K562 (cell line): ENCODE measurements at regions not wholly inside any gene's neighbourhood (a gene's known extent, or its start where the extent isn't known, plus 50 kb on each side); places are given as distances from the start of the nearest gene placed in this dataset.

ENCODE experiments used
- ELF4 ChIP-seq: fragments of 450-650 bp; formaldehyde crosslinking; IDR thresholded peaks from 2 replicates; pipeline ENCODE4 v1.4.0; 2022; ENCODE audit warnings: missing genetic modification characterization
- GABPB1 ChIP-seq: sonication (generic); formaldehyde crosslinking; IDR thresholded peaks from 2 replicates; pipeline ENCODE4 v1.8.0; 2022; ENCODE audit warnings: mild to moderate bottlenecking, missing genetic modification reagents
- GTF3C2 ChIP-seq: IDR thresholded peaks from 3 replicates; pipeline ENCODE4 v1.6.1; 2011; ENCODE audit warnings: borderline replicate concordance, mild to moderate bottlenecking, moderate library complexity; ENCODE audit not compliant: insufficient read length; ENCODE audit errors: extremely low read depth
- HDAC8 ChIP-seq: fragments of 450-650 bp; IDR thresholded peaks from 2 replicates; pipeline ENCODE4 v1.6.1; 2016; ENCODE audit warnings: mild to moderate bottlenecking, missing genetic modification characterization, moderate library complexity, missing compliant biosample characterization
- MTA3 ChIP-seq: fragments of 450-650 bp; formaldehyde crosslinking; IDR thresholded peaks from 2 replicates; pipeline ENCODE4 v1.6.1; 2017; ENCODE audit warnings: mild to moderate bottlenecking, borderline replicate concordance
- NR2C1 ChIP-seq, 2 experiments: fragments of 450-650 bp; IDR thresholded peaks; 2 replicates each; pipeline ENCODE4 v1.6.1; 2017; ENCODE audit warnings: mild to moderate bottlenecking in 2 of 2, antibody characterized with exemption in 1 of 2, inconsistent platforms in 1 of 2, missing compliant biosample characterization in 1 of 2, missing genetic modification characterization in 1 of 2
- RUNX1 ChIP-seq: sonication (generic); IDR thresholded peaks from 2 replicates; pipeline ENCODE4 v1.6.1; 2016; ENCODE audit warnings: antibody characterized with exemption, low read depth
- TARDBP ChIP-seq: fragments of 450-650 bp; IDR thresholded peaks from 2 replicates; pipeline ENCODE4 v1.6.1; 2016
- TF ChIP-seq, protein P1 (sequence below): fragments of 450-650 bp; IDR thresholded peaks from 2 replicates; pipeline ENCODE4 v1.6.1; 2016; ENCODE audit warnings: low read depth

DNA sequence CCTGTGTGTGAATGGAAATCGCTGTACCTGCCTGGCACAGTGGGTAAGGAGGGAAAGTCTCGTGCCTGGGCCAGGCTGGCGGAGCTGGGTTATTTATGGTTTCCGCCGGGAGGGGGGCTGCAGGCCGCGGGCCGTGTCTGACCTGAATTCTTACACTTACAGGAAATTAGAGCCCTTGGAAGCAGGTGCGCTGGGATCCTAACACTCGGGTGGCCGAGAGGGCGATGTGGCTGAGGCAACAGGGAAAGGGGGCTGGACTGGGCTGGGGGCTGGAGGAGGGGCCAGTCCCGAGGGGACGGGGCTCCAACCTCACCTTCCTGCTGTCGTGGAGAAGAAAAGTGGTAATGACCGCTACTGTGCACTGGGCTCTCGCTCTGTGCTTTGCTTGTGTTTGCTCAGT lies 109.4 kb upstream of the WNT4 start (continued):
- no peak for TF ChIP-seq GTF3C2
- no peak for TF ChIP-seq MTA3
- TF ChIP-seq RUNX1: no peak
- TF ChIP-seq ELF4 (CRISPR knock-in tag): no peak
- TF ChIP-seq, protein P1, sequence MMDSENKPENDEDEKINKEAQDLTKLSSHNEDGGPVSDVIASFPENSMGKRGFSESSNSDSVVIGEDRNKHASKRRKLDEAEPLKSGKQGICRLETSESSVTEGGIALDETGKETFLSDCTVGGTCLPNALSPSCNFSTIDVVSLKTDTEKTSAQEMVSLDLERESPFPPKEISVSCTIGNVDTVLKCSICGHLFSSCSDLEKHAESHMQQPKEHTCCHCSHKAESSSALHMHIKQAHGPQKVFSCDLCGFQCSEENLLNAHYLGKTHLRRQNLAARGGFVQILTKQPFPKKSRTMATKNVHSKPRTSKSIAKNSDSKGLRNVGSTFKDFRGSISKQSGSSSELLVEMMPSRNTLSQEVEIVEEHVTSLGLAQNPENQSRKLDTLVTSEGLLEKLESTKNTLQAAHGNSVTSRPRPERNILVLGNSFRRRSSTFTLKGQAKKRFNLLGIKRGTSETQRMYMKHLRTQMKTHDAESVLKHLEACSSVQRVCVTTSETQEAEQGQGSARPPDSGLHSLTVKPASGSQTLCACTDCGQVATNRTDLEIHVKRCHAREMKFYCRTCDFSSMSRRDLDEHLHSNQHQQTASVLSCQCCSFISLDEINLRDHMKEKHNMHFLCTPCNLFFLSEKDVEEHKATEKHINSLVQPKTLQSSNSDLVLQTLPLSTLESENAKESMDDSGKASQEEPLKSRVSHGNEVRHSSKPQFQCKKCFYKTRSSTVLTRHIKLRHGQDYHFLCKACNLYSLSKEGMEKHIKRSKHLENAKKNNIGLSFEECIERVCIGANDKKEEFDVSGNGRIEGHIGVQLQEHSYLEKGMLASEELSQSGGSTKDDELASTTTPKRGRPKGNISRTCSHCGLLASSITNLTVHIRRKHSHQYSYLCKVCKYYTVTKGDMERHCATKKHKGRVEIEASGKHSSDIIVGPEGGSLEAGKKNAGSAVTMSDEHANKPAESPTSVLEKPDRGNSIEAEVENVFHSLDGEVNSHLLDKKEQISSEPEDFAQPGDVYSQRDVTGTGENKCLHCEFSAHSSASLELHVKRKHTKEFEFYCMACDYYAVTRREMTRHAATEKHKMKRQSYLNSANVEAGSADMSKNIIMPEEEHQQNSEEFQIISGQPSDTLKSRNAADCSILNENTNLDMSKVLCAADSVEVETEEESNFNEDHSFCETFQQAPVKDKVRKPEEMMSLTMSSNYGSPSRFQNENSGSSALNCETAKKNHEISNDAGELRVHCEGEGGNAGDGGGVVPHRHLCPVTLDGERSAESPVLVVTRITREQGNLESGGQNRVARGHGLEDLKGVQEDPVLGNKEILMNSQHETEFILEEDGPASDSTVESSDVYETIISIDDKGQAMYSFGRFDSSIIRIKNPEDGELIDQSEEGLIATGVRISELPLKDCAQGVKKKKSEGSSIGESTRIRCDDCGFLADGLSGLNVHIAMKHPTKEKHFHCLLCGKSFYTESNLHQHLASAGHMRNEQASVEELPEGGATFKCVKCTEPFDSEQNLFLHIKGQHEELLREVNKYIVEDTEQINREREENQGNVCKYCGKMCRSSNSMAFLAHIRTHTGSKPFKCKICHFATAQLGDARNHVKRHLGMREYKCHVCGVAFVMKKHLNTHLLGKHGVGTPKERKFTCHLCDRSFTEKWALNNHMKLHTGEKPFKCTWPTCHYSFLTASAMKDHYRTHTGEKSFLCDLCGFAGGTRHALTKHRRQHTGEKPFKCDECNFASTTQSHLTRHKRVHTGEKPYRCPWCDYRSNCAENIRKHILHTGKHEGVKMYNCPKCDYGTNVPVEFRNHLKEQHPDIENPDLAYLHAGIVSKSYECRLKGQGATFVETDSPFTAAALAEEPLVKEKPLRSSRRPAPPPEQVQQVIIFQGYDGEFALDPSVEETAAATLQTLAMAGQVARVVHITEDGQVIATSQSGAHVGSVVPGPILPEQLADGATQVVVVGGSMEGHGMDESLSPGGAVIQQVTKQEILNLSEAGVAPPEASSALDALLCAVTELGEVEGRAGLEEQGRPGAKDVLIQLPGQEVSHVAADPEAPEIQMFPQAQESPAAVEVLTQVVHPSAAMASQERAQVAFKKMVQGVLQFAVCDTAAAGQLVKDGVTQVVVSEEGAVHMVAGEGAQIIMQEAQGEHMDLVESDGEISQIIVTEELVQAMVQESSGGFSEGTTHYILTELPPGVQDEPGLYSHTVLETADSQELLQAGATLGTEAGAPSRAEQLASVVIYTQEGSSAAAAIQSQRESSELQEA: no peak
- no peak for TF ChIP-seq GABPB1 (CRISPR knock-in tag)
- no peak for TF ChIP-seq TARDBP
- TF ChIP-seq NR2C1 (IDR thresholded peaks at IDR 0.05): no peak
- no peak for TF ChIP-seq NR2C1 (tag; IDR thresholded peaks at IDR 0.05)
- TF ChIP-seq HDAC8: no peak
